GM19452 (cell line): ENCODE measurements at regions not wholly inside any gene's neighbourhood (a gene's known extent, or its start where the extent isn't known, plus 50 kb on each side); places are given as distances from the start of the nearest gene placed in this dataset.
"Not testable (repeated sequence)": the region's sequence is repeated elsewhere in the genome, so short reads cannot be mapped to it uniquely, and the experiment has no call there.

Experiments
- ATAC-seq: cut with Tn5 transposase; IDR thresholded peaks from one replicate; pipeline ENCODE4 v1.9.1; 2021; ENCODE audit not compliant: unreplicated experiment

DNA sequence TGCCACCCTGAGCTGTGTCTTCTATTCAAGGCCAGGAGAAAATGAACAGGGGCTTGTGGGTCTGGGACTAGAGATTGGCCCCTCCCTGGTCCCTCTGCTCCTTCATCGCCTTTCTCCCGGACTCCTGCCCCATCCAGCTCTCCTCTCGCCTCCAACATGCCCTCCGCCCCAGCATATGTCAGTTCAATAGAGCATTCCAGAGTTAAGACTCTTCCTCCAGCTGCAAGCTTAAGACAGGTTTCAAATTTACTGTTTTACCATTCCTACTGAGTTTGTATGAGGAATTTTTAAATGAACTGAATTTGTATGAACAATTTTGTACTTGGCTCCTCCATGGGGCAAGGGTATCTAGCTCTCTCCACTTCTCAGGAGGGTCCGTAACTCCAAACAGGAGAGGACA, 195.6 kb downstream of the TBC1D2B start:
- no peak for ATAC-seq

DNA sequence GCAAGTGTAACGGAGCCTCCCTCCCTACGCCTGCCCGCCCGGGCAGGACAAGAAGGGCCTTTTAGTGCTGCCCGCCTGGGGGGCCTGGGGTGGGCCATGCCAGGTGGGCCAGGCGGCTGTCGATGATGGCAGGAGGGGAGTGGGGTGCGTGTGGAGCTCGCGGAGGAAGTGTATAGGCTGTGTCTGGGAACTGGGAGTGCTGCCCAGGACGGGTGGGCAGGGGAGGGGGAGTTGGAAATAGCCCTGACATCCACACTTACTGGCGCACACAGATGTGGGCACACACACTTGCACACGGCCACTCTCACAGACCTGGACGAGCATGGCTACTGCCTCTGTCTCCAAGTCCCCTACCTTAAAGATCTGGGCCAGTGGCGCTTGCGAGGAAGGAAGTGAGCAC, 196.0 kb downstream of the TBC1D2B start:
- not testable (repeated sequence) for ATAC-seq

DNA sequence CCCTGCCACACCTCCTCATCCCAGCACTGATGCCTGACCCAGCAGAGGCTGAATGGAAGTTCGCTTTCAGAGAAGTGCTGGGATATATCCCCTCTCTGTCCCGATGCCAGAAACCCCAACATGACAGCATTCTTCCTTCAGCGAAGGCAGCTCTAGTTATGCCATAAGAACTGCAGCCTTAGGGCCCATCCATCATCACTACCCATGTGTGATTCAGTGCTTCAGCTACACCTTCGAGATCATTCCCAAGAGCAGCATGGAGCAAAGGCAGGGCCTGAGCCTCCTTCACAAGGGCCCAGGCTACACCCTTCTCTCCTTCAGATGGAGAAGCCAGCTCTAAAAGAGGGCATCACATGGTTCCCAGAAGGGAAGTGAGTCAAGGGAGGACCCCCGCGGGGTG, 198.0 kb downstream of the TBC1D2B start:
- not testable (repeated sequence) for ATAC-seq

DNA sequence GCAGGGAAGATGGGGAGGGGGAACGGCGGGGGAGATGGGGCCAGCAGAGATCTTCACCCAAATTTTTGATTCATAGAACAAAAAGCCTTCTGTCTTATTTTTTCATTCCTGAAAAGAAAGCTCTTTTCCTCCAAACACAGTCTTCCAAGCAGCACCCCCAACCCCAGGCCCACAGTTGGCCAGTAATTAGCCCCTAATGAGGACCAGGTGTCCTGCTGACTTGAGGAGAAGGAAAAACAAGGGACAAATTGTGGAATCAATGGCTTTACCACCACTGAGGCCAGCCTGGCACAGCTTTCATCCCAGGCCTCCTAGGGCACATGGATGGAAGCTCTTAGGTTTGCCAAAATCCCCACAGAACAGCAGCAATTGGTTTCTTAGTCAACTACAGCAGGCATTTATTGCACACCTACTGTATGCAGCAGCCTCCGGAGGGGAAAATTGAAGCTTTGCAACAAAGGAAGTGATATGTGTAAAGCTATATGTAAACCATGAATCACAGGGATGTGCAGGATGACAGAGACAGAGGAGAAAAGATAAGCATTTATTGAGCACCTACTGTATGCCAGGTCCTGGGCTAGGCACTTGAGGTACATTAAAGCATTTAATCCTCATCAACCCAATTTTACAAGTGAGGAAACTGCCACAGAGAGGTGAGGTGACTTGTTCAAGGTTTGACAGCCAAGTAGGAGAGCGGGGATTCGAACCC, 199.5 kb downstream of the TBC1D2B start:
- ATAC-seq: no peak

DNA sequence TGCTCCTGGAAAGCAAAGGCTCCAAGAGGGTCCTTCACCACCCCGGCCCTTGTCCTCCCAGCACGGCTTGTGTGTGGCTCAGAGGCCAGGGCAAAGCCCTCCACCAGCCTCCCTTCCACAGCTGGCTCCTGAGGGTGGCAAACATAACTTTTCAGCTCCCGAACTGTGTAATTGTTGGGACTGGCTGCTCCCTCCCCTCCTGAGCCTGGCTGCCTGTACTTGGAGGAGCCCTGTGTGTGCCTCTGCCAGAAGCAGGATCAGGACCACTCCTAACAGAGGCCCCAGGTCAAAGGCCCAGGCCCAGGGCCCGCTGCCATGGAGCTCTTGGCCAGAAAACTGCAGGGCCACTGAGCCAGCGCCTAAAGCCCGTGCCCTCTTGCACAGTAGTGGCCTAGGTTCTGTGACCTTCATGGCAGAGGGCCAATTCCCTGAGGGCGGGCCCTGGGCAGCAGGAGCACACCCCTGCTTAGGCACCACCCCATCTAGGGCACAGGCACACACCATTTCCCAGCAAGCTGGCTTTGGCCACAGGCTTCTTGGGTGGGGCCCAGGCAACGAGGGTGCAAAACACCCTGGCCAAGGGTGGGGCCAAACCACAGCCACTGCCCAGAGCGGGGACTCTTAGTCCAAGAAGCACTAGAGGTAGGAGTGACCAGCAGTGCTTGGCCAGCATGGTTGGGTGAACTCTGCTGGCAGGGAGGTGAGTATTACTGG, 201.2 kb downstream of the TBC1D2B start:
- not testable (repeated sequence) for ATAC-seq

DNA sequence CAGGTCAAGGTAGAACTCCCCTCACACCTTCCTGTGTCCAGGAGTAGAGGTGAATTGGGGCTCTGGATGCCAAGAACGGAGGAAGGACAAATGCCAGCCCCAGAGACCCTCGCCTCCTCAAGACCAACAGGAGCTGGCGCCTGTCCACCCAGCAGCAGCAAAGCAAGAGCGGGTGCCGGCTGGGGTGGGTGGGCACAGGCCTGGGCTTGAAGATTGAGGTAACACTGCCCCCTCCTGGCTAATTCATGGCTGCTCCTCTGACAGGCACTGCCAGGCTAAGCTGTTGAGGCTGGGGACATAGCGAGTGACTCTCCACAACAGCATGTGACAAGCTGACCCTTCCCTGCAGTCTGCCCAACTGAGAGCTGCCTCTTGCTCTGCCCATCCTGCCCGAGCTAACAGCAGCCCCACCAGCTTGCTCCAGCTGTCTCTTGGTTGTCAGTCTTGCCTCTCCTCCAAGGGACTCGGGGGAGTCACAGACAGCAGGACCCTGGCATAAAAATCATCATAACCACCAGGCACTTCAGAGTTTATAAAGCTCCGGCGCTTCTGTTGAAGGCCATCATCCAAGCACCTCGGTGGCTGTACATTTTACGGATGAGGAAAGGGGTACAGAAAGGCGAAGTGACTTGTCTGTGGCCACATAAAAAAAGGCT, 202.3 kb downstream of the TBC1D2B start:
- not testable (repeated sequence) for ATAC-seq

DNA sequence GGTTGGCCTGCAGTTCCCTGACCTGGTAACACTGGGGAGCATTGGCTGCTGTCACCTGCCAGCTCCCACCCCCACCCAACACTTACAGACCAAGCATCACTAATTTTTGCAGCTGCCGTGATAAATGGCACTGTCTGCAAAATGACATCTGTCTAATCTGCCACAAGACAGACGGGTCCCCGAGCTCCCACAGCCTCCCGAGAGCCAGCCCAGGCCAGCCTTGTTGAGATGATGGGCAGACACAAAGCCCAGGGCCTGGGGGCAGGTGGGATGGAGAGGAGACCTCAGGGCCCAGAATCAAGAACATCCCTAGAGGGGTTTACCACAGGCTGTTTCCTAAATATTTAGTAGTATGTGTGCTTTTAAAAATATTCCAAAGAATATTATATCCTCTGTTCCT, 203.4 kb downstream of the TBC1D2B start:
- no peak for ATAC-seq

DNA sequence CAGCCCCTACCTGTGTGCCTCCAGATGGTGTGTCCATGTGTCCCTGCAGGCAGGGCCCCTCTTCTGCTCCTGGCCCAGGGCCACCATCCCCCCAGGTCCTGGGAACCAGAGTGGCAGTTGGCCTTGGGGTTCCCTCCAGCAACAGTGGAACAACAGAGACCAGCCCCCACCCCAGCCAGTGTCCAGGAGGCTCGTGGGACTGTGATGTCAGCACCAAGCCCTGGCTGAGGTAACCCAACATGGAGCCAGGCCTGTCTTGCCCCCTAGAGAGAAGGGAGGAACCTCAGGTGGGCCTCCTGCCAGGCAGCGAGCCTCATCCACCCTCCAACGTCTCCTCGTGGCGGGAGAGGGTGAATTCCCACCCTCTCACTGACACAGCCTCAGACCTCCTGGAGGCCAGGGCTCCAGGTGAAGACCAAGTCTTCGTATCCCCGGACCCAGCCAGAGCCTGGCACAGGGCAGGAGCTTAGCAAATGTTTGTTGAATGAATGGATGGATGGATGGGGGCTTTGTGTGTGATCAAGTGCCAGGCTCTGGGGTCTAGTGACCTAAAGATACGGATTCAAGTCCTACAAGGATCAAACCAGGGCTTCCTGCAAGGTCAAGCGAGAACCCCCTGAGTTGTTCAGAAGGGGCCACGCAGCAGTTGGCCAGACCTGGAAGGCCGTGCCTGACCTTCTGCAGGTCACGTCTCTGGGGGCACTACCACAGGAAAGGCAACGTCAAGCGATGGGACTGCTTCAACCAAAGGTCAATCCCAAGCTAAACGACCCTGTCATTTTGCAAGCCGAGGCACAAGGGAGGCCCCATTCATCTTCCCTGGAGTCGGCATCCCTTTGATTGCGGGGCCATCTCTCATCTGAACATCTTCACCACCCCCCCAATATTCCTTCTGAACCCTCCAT, 204.7 kb downstream of the TBC1D2B start:
- not testable (repeated sequence) for ATAC-seq

DNA sequence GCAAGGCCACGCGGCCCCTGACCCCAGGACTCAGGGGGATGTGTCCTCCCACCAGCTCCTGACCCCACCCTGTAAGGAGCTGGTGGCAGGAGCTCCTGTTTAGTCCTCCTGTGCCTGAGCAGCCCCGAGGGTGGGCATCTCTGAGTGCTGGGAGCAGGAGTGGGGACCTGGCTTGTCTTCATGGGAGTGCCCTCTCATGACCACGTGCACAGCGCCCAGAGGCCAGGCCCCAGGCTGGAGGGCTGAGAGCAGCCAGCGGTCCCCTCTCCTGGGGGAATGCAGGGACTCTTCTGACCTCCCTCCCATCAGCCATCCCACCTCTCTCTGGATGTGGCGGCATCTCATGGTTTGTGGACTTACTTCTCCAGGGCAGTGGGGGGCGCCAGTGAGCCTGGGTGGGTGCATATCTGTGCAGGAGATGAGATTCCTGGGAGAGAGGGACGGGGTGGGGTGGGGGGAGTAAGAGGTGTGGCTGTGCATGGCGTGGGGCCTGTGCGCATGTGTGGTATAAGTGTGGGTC, 205.6 kb downstream of the TBC1D2B start:
- ATAC-seq: no peak

DNA sequence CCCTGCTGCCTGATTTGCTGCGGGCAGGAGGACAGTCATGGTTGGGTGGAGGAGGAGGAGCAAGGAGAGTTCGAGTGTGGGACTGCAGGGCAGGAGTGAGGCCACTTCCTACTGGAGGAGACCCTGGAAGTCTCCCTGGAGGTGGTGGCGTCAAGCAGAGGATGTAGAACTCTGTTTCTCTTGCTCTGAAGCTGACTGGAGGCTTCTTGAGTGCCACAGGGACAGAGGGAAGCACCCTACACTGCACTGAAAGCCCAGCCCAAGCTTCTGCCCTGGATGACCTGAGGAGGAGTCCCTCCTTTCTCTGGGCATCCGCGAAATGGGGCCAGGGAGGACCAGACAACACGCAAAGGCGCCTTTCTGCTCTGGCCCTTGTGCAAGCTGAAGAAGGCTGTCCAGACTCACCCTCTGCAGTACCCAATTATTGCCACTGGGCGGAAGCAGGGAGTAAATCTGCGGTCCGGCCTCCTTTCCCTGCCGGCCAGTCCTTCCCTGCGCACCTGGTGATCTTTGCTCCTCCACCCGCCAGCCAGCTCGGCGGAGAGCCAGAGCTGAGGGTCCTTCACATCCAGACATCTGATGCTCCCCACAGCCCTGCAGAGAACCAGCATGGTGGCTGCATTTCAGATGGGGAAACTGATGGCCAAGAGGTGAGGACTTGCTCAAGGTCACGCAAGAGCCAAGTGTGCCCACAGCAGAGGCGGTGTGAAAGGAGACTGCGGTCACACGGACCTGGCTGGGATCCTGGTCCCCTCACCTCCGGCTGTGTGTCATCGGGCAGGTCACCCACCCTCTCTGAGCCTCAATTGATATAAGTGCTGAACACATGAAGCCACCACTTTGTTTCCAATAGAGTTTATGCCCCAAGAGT, 207.1 kb downstream of the TBC1D2B start:
- no peak for ATAC-seq

DNA sequence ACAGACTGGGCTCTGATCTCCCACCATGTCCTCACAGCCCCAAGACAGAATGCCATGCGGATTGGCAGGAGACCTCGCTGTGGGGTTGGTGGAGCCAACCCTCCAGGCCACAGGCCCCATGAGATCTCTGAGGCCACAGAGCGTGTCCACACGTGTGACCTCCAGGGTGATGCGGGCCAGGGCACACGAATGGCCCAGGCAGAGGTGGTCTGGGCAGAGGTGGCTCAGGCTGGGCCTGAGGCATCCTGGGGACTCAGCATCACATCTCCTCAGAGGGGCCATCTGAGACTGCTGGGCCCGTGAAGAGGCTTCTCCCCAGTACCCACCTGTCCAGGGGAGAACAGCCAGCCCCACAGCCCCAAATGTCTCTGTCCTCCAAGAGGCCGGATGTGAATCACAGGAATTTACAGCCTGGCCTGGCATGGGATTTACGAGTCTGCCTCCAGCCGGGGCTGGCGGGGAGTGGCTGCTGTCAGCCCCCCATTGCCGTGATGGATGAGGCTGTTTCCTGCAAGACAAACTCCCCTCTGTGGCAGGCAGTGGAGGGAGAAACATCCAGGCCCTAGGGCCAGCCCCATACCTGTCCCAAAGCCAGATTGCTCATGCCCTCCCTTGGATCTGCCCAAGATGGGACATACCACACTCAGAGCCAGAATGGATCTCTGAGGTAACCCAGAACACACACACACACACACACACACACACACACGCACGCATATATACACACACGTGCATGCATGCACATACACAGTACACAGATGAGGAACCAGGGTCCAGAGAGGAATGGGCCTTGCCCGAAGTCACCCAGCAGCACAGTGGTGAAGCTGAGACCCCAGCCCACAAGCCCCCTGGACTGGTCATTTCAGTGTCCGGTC, 208.3 kb downstream of the TBC1D2B start:
- no peak for ATAC-seq

DNA sequence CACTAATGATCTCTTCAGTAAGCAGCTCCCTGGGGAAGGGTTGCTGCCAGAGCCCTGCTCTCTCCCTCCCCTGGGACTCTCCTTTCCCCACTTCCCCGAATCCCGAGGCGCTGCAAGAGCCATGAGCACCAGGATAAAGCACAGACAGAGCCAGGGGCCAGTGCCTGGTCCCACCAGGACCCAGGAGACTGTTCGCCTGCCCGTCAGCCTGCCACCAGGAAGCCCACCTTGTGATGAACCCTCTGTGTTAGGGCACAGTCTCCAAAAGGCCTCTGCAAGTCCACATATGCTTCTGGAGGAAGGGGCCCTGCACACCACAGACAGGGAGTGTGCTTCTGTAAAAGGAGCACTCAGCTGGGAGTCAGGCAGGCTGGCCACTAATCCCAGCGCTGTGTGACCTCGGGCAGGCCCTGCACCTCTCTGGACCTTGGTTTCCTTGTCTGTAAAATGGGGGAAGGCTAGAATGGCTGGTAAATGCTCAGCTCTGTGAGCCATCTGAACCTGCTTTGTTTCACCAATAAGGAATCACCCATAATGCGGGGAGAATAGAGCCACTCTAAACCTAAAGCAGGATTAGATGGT, 209.4 kb downstream of the TBC1D2B start:
- ATAC-seq: not testable (repeated sequence)

DNA sequence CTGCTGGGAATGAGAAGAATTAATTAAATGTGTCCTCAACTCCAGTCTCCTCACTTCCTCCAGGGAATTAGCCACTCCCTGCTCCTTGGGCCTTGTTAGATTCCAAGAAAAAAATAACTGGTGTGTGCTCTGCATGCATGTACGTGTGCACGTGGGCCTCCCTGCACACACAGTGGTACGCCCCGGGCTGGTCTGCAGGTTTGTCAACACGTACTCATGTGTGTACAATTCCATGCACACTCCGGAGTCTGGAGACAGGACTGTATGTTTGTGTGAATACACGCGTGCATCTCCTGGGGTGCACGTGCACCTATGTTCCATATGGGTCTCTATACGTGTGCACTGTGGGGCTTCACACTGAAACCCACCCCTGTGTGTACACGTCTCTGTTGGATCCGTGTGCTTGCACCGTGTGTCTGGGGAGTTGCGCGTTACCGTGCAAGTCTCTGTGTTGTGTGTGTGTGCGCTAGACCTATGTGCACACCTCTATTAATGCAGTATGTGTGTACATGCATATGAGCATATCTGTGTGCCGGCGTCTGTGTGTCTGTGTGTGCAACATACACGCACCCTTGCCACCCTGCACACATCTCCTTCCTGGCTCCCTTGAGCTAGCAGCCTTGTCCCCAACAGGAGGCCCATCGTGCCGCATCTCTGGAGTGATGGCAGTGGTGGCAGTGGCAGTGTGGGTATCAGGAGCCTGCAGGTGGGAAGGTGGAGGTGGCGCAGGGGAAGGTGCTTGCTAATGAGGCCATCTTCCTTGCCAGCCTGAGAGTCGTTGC, 210.1 kb downstream of the TBC1D2B start:
- no peak for ATAC-seq

DNA sequence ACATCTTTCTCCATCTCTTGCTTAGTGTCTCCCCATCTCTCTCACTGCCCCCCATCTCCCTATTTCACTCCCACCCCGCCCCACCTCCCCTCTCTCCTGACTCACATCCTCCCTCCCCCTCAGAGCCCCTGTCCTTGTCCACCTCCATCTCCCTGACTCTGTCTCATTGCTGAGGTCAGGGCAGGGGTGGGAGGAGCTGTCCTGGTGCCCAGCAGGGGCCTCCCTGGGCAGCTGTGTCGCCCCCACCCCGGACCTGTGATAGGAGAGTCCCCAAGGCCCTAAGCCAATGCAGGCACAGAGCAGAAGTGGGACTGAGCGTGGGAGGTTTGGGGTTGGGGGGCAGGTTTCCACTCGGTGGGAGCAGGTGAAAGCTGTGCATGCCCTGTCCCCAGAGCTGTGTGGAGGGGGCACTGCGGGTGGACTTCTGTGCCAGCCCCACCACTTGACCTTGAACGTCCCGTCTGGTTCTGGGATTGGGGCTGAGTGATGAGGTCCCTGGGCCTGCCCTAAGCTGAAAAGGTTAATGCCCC, 210.8 kb downstream of the TBC1D2B start:
- ATAC-seq: no peak

DNA sequence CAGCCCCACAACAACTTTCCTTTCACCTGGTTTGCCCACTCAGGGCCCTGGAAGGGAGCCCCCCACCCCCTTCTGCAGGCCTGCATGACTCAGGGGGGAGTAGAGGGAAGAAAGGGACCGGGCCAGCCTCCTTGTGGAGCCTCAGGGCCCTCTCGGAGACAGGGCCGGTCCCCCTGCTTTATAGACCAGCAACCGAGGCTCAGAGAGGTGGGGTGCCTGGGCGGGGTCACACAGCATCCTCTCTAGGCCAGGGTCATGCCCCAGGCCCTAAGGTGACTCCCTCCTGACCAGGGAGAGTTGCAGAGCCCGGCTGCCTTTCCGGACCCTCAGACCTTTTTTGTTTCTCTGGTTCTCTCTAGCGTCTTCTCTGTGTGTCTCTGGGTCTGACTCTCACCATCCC, 211.3 kb downstream of the TBC1D2B start:
- no peak for ATAC-seq

DNA sequence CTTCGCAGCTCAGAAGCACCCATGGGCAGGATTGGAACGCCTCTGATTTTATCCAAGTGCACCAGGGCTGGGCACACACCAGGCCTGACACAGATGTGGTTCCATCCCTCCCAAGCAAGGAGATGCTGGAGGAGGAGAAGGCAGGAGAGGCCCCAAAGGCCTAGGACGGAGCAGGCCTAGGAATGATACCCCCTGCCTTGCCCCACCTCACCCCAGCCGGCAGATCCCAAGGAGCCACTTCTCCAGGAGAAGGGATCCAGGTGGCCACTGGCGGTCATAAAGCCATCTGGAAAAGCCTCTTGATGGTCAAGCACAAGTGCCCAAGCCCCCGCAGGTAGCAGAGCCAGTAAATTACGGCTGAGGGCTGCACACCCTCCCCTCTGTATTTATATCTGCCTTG, 211.8 kb downstream of the TBC1D2B start:
- no peak for ATAC-seq

DNA sequence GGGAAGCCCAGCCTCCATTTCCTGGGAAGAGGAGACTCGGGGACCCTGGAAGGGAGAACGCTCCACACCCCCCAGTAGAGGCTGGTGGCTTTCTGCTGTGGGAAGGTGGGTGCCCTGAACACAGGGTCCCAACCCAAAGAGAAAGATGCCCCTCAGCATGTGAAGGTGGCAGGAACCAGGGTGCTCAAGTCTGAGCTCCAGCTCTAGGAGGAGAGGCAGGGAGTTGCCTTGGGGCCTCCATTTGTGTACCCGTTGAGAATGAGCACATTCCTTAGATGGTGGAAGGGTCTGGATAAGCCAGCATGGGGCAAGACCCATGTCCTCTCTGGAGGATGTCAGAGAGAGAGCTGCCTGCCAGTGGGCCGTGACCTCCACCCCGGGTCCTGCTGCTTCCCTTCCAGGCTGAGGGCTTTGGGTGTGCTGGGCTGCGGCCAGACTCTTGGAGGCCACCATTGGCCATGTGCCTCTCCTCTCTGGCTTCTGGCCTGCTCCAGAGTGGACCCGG, 212.4 kb downstream of the TBC1D2B start:
- no peak for ATAC-seq
